ENCODE measurements at regions not wholly inside any gene's neighbourhood (a gene's known extent, or its start where the extent isn't known, plus 50 kb on each side); places are given as distances from the start of the nearest gene placed in this dataset.
"Not testable (repeated sequence)": the region's sequence is repeated elsewhere in the genome, so short reads cannot be mapped to it uniquely, and the experiment has no call there.

- H3K4me3 ChIP-seq (ENCODE audit: insufficient read depth, low read depth, low read length): no peak overlapping the region
- no peak overlapping the region for H3K27ac ChIP-seq (ENCODE audit: low read depth, low read length)
- H3K4me1 Mint-ChIP-seq (ENCODE audit: low read depth, unreplicated experiment): no peaks in the 10 kb centered on the region
- H3K4me3 Mint-ChIP-seq (ENCODE audit: unreplicated experiment): no peak overlapping the region
- no peak overlapping the region for H3K9ac ChIP-seq (ENCODE audit: low read length)
- no peak overlapping the region for H3K4me2 ChIP-seq (ENCODE audit: low read length)
- no peak for DNase-seq (ENCODE audit: low read depth)
- H2AFZ ChIP-seq (ENCODE audit: low read depth, low read length): no peak overlapping the region
- no peaks in the 10 kb centered on the region for H3K27me3 ChIP-seq (ENCODE audit: insufficient read depth, low read length)
- no peak for TF ChIP-seq CTCF (IDR thresholded peaks at IDR 0.05; ENCODE audit: insufficient read depth, low read depth, low read length)
- no peak for TF ChIP-seq EZH2 (IDR thresholded peaks at IDR 0.05; ENCODE audit: insufficient read depth, low read length)
- no peaks in the 10 kb centered on the region for H3K36me3 Mint-ChIP-seq (ENCODE audit: low read depth, unreplicated experiment)
- FAIRE-seq: no peak
- no peaks in the 10 kb centered on the region for H3K36me3 ChIP-seq (ENCODE audit: insufficient read depth, low read length)
- peaks cover 4% of the 10 kb centered on the region for H3K9me3 Mint-ChIP-seq (ENCODE audit: unreplicated experiment)
- peaks cover 14% of the 10 kb centered on the region for H3K27me3 Mint-ChIP-seq (ENCODE audit: low read depth, unreplicated experiment)
- no peak overlapping the region for H3K27ac Mint-ChIP-seq (ENCODE audit: unreplicated experiment)
- H3K4me1 ChIP-seq (ENCODE audit: insufficient read depth, low read length): no peaks in the 10 kb centered on the region
- no peaks in the 10 kb centered on the region for H3K79me2 ChIP-seq (ENCODE audit: insufficient read depth, low read length)
- H3K9me3 ChIP-seq (ENCODE audit: insufficient read depth, low read depth, low read length): no peaks in the 10 kb centered on the region
- no peaks in the 10 kb centered on the region for H4K20me1 ChIP-seq (ENCODE audit: insufficient read depth, low read length)
Measured at GRCh38 chr18:47644896-47645295, 285.6 kb downstream of the SMAD2 start.

GRCh38 chr18:47637551-47637950, 292.9 kb downstream of the SMAD2 start:
- H3K4me1 Mint-ChIP-seq (ENCODE audit: low read depth, unreplicated experiment); H3K9ac ChIP-seq (ENCODE audit: low read length); H4K20me1 ChIP-seq (ENCODE audit: insufficient read depth, low read length); FAIRE-seq; H2AFZ ChIP-seq (ENCODE audit: low read depth, low read length); H3K27me3 Mint-ChIP-seq (ENCODE audit: low read depth, unreplicated experiment); H3K4me3 Mint-ChIP-seq (ENCODE audit: unreplicated experiment); H3K27me3 ChIP-seq (ENCODE audit: insufficient read depth, low read length); H3K36me3 Mint-ChIP-seq (ENCODE audit: low read depth, unreplicated experiment); H3K9me3 Mint-ChIP-seq (ENCODE audit: unreplicated experiment); H3K4me1 ChIP-seq (ENCODE audit: insufficient read depth, low read length); H3K27ac Mint-ChIP-seq (ENCODE audit: unreplicated experiment); H3K9me3 ChIP-seq (ENCODE audit: insufficient read depth, low read depth, low read length); H3K27ac ChIP-seq (ENCODE audit: low read depth, low read length); DNase-seq (ENCODE audit: low read depth); H3K4me3 ChIP-seq (ENCODE audit: insufficient read depth, low read depth, low read length); H3K36me3 ChIP-seq (ENCODE audit: insufficient read depth, low read length); H3K79me2 ChIP-seq (ENCODE audit: insufficient read depth, low read length); H3K4me2 ChIP-seq (ENCODE audit: low read length): not testable (repeated sequence)

- no peak overlapping the region for H3K27ac Mint-ChIP-seq (ENCODE audit: unreplicated experiment)
Measured at GRCh38 chr18:47635416-47635815, 295.0 kb downstream of the SMAD2 start.

More at GRCh38 chr18:47635416-47635815, 295.0 kb downstream of the SMAD2 start:
- no peak for DNase-seq (ENCODE audit: low read depth)
- Mint-ChIP-seq H3K4me1 (ENCODE audit: low read depth, unreplicated experiment) (no peaks in the 10 kb centered on the region), H3K9me3 (ENCODE audit: unreplicated experiment) (peaks cover 4% of the 10 kb centered on the region), H3K27me3 (ENCODE audit: low read depth, unreplicated experiment) (peaks cover 12% of the 10 kb centered on the region), H3K4me3 (ENCODE audit: unreplicated experiment) (no peak overlapping the region), H3K36me3 (ENCODE audit: low read depth, unreplicated experiment) (no peaks in the 10 kb centered on the region)
- H3K4me1 ChIP-seq (ENCODE audit: insufficient read depth, low read length): no peaks in the 10 kb centered on the region
- no peak overlapping the region for H3K9ac ChIP-seq (ENCODE audit: low read length)
- no peak for FAIRE-seq
- no peak overlapping the region for H2AFZ ChIP-seq (ENCODE audit: low read depth, low read length)
- no peaks in the 10 kb centered on the region for H3K79me2 ChIP-seq (ENCODE audit: insufficient read depth, low read length)
- TF ChIP-seq CTCF (IDR thresholded peaks at IDR 0.05; ENCODE audit: insufficient read depth, low read depth, low read length) (no peak), EZH2 (IDR thresholded peaks at IDR 0.05; ENCODE audit: insufficient read depth, low read length) (no peak)
- H3K27me3 ChIP-seq (ENCODE audit: insufficient read depth, low read length): no peaks in the 10 kb centered on the region
- no peaks in the 10 kb centered on the region for H3K36me3 ChIP-seq (ENCODE audit: insufficient read depth, low read length)
- no peaks in the 10 kb centered on the region for H3K9me3 ChIP-seq (ENCODE audit: insufficient read depth, low read depth, low read length)
- no peaks in the 10 kb centered on the region for H4K20me1 ChIP-seq (ENCODE audit: insufficient read depth, low read length)
- no peak overlapping the region for H3K4me2 ChIP-seq (ENCODE audit: low read length)
- H3K4me3 ChIP-seq (ENCODE audit: insufficient read depth, low read depth, low read length): no peak overlapping the region
- H3K27ac ChIP-seq (ENCODE audit: low read depth, low read length): no peak overlapping the region

All from astrocyte (in vitro differentiated cells and primary cell).